Adrenal gland (tissue), 9 donors: ENCODE measurements at regions not wholly inside any gene's neighbourhood (a gene's known extent, or its start where the extent isn't known, plus 50 kb on each side); places are given as distances from the start of the nearest gene placed in this dataset.

Experiments
- DNase-seq, 7 donors: peaks; one replicate each; pipeline ENCODE4 v3.0.0-alpha.2; 2019 to 2020
- H3K27ac ChIP-seq, 5 donors: fragments of 200-600 bp; sonication (generic) in 4 of 5; 1 replicate in 3 of 5; 2 replicates in 2 of 5; pipeline versions ENCODE4 v1.5.1 to v1.8.0; 2016 to 2020; ENCODE audit warnings: mild to moderate bottlenecking in 1 of 5
- H3K27me3 ChIP-seq: fragments of 200-600 bp; 2 replicates; pipeline ENCODE4 v1.8.0; 2021
- H3K36me3 ChIP-seq, 2 donors: fragments of 200-600 bp; replicated peaks in 1 of 2; 1 replicate in 1 of 2; 2 replicates in 1 of 2; pipeline versions ENCODE4 v1.5.1 to v1.8.0; 2018 to 2022
- H3K4me1 ChIP-seq, 2 donors: fragments of 200-600 bp; replicated peaks in 1 of 2; 1 replicate in 1 of 2; 2 replicates in 1 of 2; pipeline versions ENCODE4 v1.5.1 to v1.8.0; 2018 to 2021
- H3K4me3 ChIP-seq, 4 donors: fragments of 200-600 bp; sonication (generic) in 3 of 4; one replicate each; pipeline ENCODE4 v1.5.1; 2016 to 2018
- H3K9me3 ChIP-seq, 3 donors: fragments of 200-600 bp; sonication (generic) in 1 of 3; replicated peaks in 1 of 3; 1 replicate in 2 of 3; 2 replicates in 1 of 3; pipeline versions ENCODE4 v1.5.1 to v1.8.0; 2016 to 2021
- POLR2A ChIP-seq, 2 donors: fragments of 450-650 bp; IDR thresholded peaks; one replicate each; pipeline ENCODE4 v1.6.1; 2017; ENCODE audit warnings: antibody characterized with exemption in 2 of 2, mild to moderate bottlenecking in 2 of 2, moderate library complexity in 1 of 2
- WGBS, 4 donors: extraction: QIAGEN DNeasy Blood & Tissue Kit in 2 of 4; methylation state at CpG; one replicate each; pipeline versions ENCODE4 v1.1.5 to v1.1.7; 2013 to 2017; 5-methylcytosine and 5-hydroxymethylcytosine counted together
- intact Hi-C, 2 donors: fragments of 100-400 bp; cut with DNase I; formaldehyde crosslinking; loops; one replicate each; pipeline versions ENCODE4 v1.14.1 to v1.15.0; 2022 to 2023
- TF ChIP-seq, protein P1 (sequence below), 6 experiments: fragments of 450-650 bp in 4 of 6; fragments of 200-600 bp in 2 of 6; sonication (generic) in 1 of 6; IDR thresholded peaks; 1 replicate in 5 of 6; 2 replicates in 1 of 6; pipeline versions ENCODE4 v1.5.1 to v1.8.0; 2016 to 2021; ENCODE audit warnings: antibody characterized with exemption in 6 of 6, mild to moderate bottlenecking in 2 of 6, moderate library complexity in 1 of 6
- donor health status: healthy with polysubstance abuse.
- donor health status: Bipolar disorder and iron deficiency.
- donor health status: DM: yes; HTN: yes; CAD: no.
- donor health status: DM: no; HTN: no; CAD: no.
- donor health status: DM: no; HTN: no; CAD: no.

GRCh38 chr18:1496096-1496495, 591.4 kb downstream of the ADCYAP1 start:
- Histone ChIP-seq H3K4me3 (no peak overlapping the region), H3K36me3 (no peaks in the 10 kb centered on the region), H3K4me1 (no peaks in the 10 kb centered on the region), H3K9me3 (no peaks in the 10 kb centered on the region), H3K27me3 (no peaks in the 10 kb centered on the region), H3K27ac (no peak overlapping the region)
- TF ChIP-seq, protein P1, sequence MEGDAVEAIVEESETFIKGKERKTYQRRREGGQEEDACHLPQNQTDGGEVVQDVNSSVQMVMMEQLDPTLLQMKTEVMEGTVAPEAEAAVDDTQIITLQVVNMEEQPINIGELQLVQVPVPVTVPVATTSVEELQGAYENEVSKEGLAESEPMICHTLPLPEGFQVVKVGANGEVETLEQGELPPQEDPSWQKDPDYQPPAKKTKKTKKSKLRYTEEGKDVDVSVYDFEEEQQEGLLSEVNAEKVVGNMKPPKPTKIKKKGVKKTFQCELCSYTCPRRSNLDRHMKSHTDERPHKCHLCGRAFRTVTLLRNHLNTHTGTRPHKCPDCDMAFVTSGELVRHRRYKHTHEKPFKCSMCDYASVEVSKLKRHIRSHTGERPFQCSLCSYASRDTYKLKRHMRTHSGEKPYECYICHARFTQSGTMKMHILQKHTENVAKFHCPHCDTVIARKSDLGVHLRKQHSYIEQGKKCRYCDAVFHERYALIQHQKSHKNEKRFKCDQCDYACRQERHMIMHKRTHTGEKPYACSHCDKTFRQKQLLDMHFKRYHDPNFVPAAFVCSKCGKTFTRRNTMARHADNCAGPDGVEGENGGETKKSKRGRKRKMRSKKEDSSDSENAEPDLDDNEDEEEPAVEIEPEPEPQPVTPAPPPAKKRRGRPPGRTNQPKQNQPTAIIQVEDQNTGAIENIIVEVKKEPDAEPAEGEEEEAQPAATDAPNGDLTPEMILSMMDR (IDR thresholded peaks at IDR 0.05): no peak
- TF ChIP-seq POLR2A (IDR thresholded peaks at IDR 0.05): no peak
- intact Hi-C loops: no loop called here
- WGBS, 4 donors: 64 to 77% (median 69%) methylated on average over 4 of the region's 4 CpGs
- DNase-seq: no peak

DNA sequence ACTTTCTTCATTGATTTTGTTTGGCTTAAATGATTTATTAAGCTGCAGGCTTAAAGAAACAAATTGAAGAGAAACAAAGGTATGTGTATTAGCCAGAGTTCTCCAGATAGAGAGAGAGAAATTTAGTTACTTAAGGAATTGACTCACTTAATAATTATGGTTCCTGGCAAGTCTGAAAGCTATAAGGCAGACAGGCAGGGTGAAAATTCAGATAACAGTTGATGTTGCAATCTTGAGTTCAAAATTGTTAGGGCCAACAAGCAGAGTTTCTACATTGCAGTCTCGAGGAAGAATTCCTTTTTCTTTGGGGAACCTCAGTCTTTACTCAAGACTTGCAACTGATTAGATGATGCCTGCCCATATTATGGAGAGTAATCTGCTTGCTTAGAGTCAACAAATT, 593.5 kb downstream of the ADCYAP1 start:
- Histone ChIP-seq H3K27me3 (no peaks in the 10 kb centered on the region), H3K9me3 (no peaks in the 10 kb centered on the region), H3K36me3 (no peaks in the 10 kb centered on the region), H3K4me3 (no peak overlapping the region), H3K27ac (no peak overlapping the region), H3K4me1 (no peaks in the 10 kb centered on the region)
- intact Hi-C loops: no loop called here
- 50 to 67% (median 56%) methylated on average over 1 of the region's 1 CpG for WGBS, 4 donors
- no peak for TF ChIP-seq POLR2A (IDR thresholded peaks at IDR 0.05)
- TF ChIP-seq, protein P1 (IDR thresholded peaks at IDR 0.05): no peak
- DNase-seq: no peak

GRCh38 chr18:1499265-1499664, 594.6 kb downstream of the ADCYAP1 start:
- Histone ChIP-seq H3K9me3 (no peaks in the 10 kb centered on the region), H3K36me3 (no peaks in the 10 kb centered on the region), H3K4me3 (no peak overlapping the region), H3K27ac (no peak overlapping the region), H3K4me1 (no peaks in the 10 kb centered on the region), H3K27me3 (no peaks in the 10 kb centered on the region)
- no peak for DNase-seq
- intact Hi-C loops: no loop called here
- TF ChIP-seq POLR2A (IDR thresholded peaks at IDR 0.05): no peak
- TF ChIP-seq, protein P1 (IDR thresholded peaks at IDR 0.05): no peak

- TF ChIP-seq POLR2A (IDR thresholded peaks at IDR 0.05): no peak
- no peaks in the 10 kb centered on the region for H3K36me3 ChIP-seq
- no peaks in the 10 kb centered on the region for H3K9me3 ChIP-seq
- intact Hi-C loops: no loop called here
- no peaks in the 10 kb centered on the region for H3K27me3 ChIP-seq
- 79 to 90% (median 82%) methylated on average over 4 of the region's 4 CpGs for WGBS, 4 donors
- H3K4me1 ChIP-seq: no peaks in the 10 kb centered on the region
- H3K27ac ChIP-seq: no peak overlapping the region
- no peak overlapping the region for H3K4me3 ChIP-seq
- DNase-seq: no peak
These were observed 599.2 kb downstream of the ADCYAP1 start for GRCh38 chr18:1503847-1504246.

DNA sequence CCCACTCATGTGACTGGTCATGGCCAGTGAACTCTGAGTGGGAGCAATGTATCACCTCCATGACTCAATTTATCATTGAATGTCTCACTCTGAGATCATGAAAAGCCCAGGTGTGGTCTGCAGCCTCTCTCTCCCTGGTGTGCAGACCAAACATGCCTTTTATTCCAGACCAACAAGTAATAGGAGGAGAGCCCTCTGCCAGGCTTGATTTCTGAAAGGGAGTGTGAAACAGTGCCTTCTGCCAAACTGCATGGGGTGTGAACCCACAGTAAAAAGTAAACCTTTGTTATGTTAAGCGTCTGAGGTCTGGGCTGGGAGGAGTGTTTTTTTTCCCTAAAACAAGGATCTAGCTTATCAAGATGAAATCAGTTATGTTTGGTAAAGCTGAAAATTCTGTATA, 601.2 kb downstream of the ADCYAP1 start:
- Histone ChIP-seq H3K36me3 (no peaks in the 10 kb centered on the region), H3K9me3 (no peaks in the 10 kb centered on the region), H3K27me3 (no peaks in the 10 kb centered on the region), H3K4me3 (no peak overlapping the region), H3K4me1 (no peaks in the 10 kb centered on the region), H3K27ac (no peak overlapping the region)
- 47 to 56% (median 52%) methylated on average over 1 of the region's 1 CpG for WGBS, 4 donors
- intact Hi-C loops: no loop called here
- TF ChIP-seq POLR2A (IDR thresholded peaks at IDR 0.05): no peak
- TF ChIP-seq, protein P1 (IDR thresholded peaks at IDR 0.05): no peak
- no peak for DNase-seq
